IMR-90 (cell line): ENCODE measurements at regions not wholly inside any gene's neighbourhood (a gene's known extent, or its start where the extent isn't known, plus 50 kb on each side); places are given as distances from the start of the nearest gene placed in this dataset.

Experiments used
- ATAC-seq: fragments of 200-7000 bp; cut with Tn5 transposase; 2 replicates; pipeline ENCODE4 v1.9.1; 2020; ENCODE audit warnings: low read depth, mild to moderate bottlenecking, moderate library complexity
- BruUV-seq: library from RNA; stranded (reverse); fragments of 400-500 nt; replicated peaks from 2 replicates; lab custom pipeline; 2021; lab: Mats Ljungman, UMichigan
- CTCF ChIA-PET: fragments of 300-600 bp; formaldehyde crosslinking; extraction: SDS; loops from one replicate; lab custom pipeline; 2021; ENCODE audit warnings: antibody characterized with exemption; lab: Yijun Ruan, JAX
- POLR2A ChIA-PET: fragments of 300-600 bp; sonication (Branson Sonifier 250); formaldehyde crosslinking; loops from one replicate; lab custom pipeline; 2022; ENCODE audit warnings: antibody characterized with exemption; ENCODE audit not compliant: unreplicated experiment; lab: Charles Lee
- DNase-seq: peaks from one replicate; pipeline ENCODE4 v3.0.0; 2013
- H2AFZ ChIP-seq: replicated peaks from 2 replicates; pipeline ENCODE3; 2013; ENCODE audit warnings: low read length, mild to moderate bottlenecking; ENCODE audit not compliant: poor library complexity
- H2AK5ac ChIP-seq: 2 replicates; pipeline ENCODE4 v1.6.1; 2013; ENCODE audit warnings: low read depth, low read length, inconsistent platforms
- H2AK9ac ChIP-seq: replicated peaks from 2 replicates; pipeline ENCODE3; 2013; ENCODE audit warnings: mild to moderate bottlenecking, low read depth, low read length, moderate library complexity; ENCODE audit not compliant: poor library complexity
- H2BK120ac ChIP-seq: 2 replicates; pipeline ENCODE4 v1.6.1; 2013; ENCODE audit warnings: low read depth, low read length, inconsistent platforms
- H2BK15ac ChIP-seq: 3 replicates; pipeline ENCODE4 v1.6.1; 2013; ENCODE audit warnings: low read depth, low read length, inconsistent platforms
- H2BK20ac ChIP-seq: 2 replicates; pipeline ENCODE4 v1.6.1; 2013; ENCODE audit warnings: low read depth, mild to moderate bottlenecking, inconsistent platforms, low read length, moderate library complexity
- H2BK5ac ChIP-seq: 2 replicates; pipeline ENCODE4 v1.6.1; 2013; ENCODE audit warnings: mild to moderate bottlenecking, low read depth, low read length, inconsistent platforms; ENCODE audit not compliant: poor library complexity, severe bottlenecking
- H3K14ac ChIP-seq: replicated peaks from 2 replicates; pipeline ENCODE4 v1.6.1; 2013; ENCODE audit warnings: low read depth, low read length, inconsistent platforms
- H3K18ac ChIP-seq: 2 replicates; pipeline ENCODE4 v1.6.1; 2013; ENCODE audit warnings: low read depth, low read length, control low read depth
- H3K23ac ChIP-seq: 2 replicates; pipeline ENCODE4 v1.6.1; 2013; ENCODE audit warnings: low read depth, low read length, inconsistent platforms
- H3K27ac ChIP-seq: 2 replicates; pipeline ENCODE4 v1.5.1; 2013; ENCODE audit warnings: mild to moderate bottlenecking, control low read depth, low read length; ENCODE audit not compliant: insufficient read depth
- H3K27me3 ChIP-seq: 2 replicates; pipeline ENCODE4 v1.6.1; 2013; ENCODE audit warnings: low read length; ENCODE audit not compliant: control insufficient read depth, insufficient read depth
- H3K36me3 ChIP-seq: 2 replicates; pipeline ENCODE4 v1.6.1; 2013; ENCODE audit warnings: low read length, mixed read lengths; ENCODE audit not compliant: control insufficient read depth, insufficient read depth
- H3K4ac ChIP-seq: 2 replicates; pipeline ENCODE4 v1.6.1; 2013; ENCODE audit warnings: low read depth, low read length, inconsistent platforms
- H3K4me1 ChIP-seq: 2 replicates; pipeline ENCODE4 v1.6.1; 2013; ENCODE audit warnings: low read length, mixed read lengths; ENCODE audit not compliant: control insufficient read depth, insufficient read depth
- H3K4me2 ChIP-seq: 2 replicates; pipeline ENCODE4 v1.6.1; 2013; ENCODE audit warnings: low read depth, mild to moderate bottlenecking, control low read depth, low read length, moderate library complexity
- H3K4me3 ChIP-seq: 2 replicates; pipeline ENCODE4 v1.5.1; 2013; ENCODE audit warnings: low read depth, mild to moderate bottlenecking, control low read depth, low read length, moderate library complexity; ENCODE audit not compliant: insufficient read depth
- H3K56ac ChIP-seq: 2 replicates; pipeline ENCODE4 v1.6.1; 2013; ENCODE audit warnings: low read length, inconsistent platforms; ENCODE audit not compliant: insufficient read depth; ENCODE audit errors: extremely low read depth
- H3K79me1 ChIP-seq, 2 experiments: 2 replicates each; pipeline ENCODE4 v1.6.1; 2013; ENCODE audit warnings: low read length in 2 of 2, inconsistent platforms in 1 of 2, low read depth in 1 of 2
- H3K9ac ChIP-seq: 2 replicates; pipeline ENCODE4 v1.6.1; 2013; ENCODE audit warnings: low read depth, low read length, control low read depth
- H3K9me1 ChIP-seq: 2 replicates; pipeline ENCODE4 v1.6.1; 2013; ENCODE audit warnings: low read length, inconsistent platforms; ENCODE audit not compliant: insufficient read depth
- H3K9me3 ChIP-seq: 2 replicates; pipeline ENCODE4 v1.6.1; 2013; ENCODE audit warnings: low read length; ENCODE audit not compliant: control insufficient read depth, insufficient read depth
- H4K20me1 ChIP-seq: 2 replicates; pipeline ENCODE4 v1.6.1; 2013; ENCODE audit warnings: low read length, inconsistent platforms; ENCODE audit not compliant: insufficient read depth
- H4K5ac ChIP-seq: 2 replicates; pipeline ENCODE4 v1.6.1; 2013; ENCODE audit warnings: mild to moderate bottlenecking, low read depth, low read length, control low read depth
- H4K8ac ChIP-seq, 2 experiments: 2 replicates each; pipeline ENCODE4 v1.6.1; 2013; ENCODE audit warnings: low read depth in 2 of 2, low read length in 2 of 2, control low read depth in 1 of 2, inconsistent platforms in 1 of 2
- H4K91ac ChIP-seq: 2 replicates; pipeline ENCODE4 v1.6.1; 2013; ENCODE audit warnings: low read depth, low read length, inconsistent platforms; ENCODE audit not compliant: insufficient read depth
- CEBPB ChIP-seq: IDR thresholded peaks from 2 replicates; pipeline ENCODE4 v1.6.1; 2012; ENCODE audit warnings: low read depth, low read length, improper control_type of control experiment
- CHD1 ChIP-seq: IDR thresholded peaks from 2 replicates; pipeline ENCODE4 v1.6.1; 2012; ENCODE audit warnings: low read depth, low read length, improper control_type of control experiment
- FOS ChIP-seq: fragments of 150-350 bp; IDR thresholded peaks from 2 replicates; pipeline ENCODE4 v1.6.1; 2016; ENCODE audit warnings: low read depth, low read length
- MAFK ChIP-seq: IDR thresholded peaks from 2 replicates; pipeline ENCODE4 v1.6.1; 2012; ENCODE audit warnings: low read depth, low read length, improper control_type of control experiment
- MAZ ChIP-seq: IDR thresholded peaks from 2 replicates; pipeline ENCODE4 v1.6.1; 2012; ENCODE audit warnings: low read depth, mild to moderate bottlenecking, low read length, improper control_type of control experiment, moderate library complexity, borderline replicate concordance
- MXI1 ChIP-seq: IDR thresholded peaks from 2 replicates; pipeline ENCODE4 v1.6.1; 2012; ENCODE audit warnings: low read depth, mild to moderate bottlenecking, low read length, moderate library complexity, borderline replicate concordance
- POLR2A ChIP-seq: IDR thresholded peaks from 2 replicates; pipeline ENCODE4 v1.6.1; 2012; ENCODE audit warnings: mild to moderate bottlenecking, low read depth, low read length
- RCOR1 ChIP-seq: IDR thresholded peaks from 2 replicates; pipeline ENCODE4 v1.6.1; 2012; ENCODE audit warnings: mild to moderate bottlenecking, low read length, improper control_type of control experiment; ENCODE audit not compliant: insufficient replicate concordance
- SMC3 ChIP-seq: fragments of 150-350 bp; IDR thresholded peaks from 2 replicates; pipeline ENCODE4 v1.6.1; 2016; ENCODE audit warnings: low read depth, mild to moderate bottlenecking, antibody characterized with exemption, low read length, moderate library complexity
- USF2 ChIP-seq: fragments of 150-350 bp; IDR thresholded peaks from 2 replicates; pipeline ENCODE4 v1.6.1; 2017; ENCODE audit warnings: mild to moderate bottlenecking, antibody characterized with exemption, low read length, low read depth
- WGBS, 2 experiments: methylation state at CpG; one replicate each; pipeline versions ENCODE4 v1.1.5 to v1.1.7; 2013; ENCODE audit warnings: missing lambda C conversion rate in 2 of 2; ENCODE audit not compliant: insufficient read length in 1 of 2; ENCODE audit errors: extremely low coverage in 2 of 2; 5-methylcytosine and 5-hydroxymethylcytosine counted together
- dilution Hi-C: fragments of 300-500 bp; cut with HindIII; formaldehyde crosslinking; loops from one replicate; pipeline ENCODE4 v1.14.3; 2018; ENCODE audit warnings: low sequenced_read_pairs; ENCODE audit not compliant: unreplicated experiment
- in situ Hi-C: fragments of 300-500 bp; cut with MboI; formaldehyde crosslinking; loops from 3 replicates; pipeline ENCODE4 v1.14.3; 2019; ENCODE audit warnings: low sequenced_read_pairs, inconsistent platforms, mixed read lengths
- intact Hi-C: fragments of 100-400 bp; cut with micrococcal nuclease; formaldehyde crosslinking; loops from 2 replicates; pipeline ENCODE4 v1.10.0; 2022
- TF ChIP-seq, protein P1 (sequence below): fragments of 150-350 bp; IDR thresholded peaks from 2 replicates; pipeline ENCODE4 v1.6.1; 2016; ENCODE audit warnings: low read depth, mild to moderate bottlenecking, low read length, moderate library complexity, borderline replicate concordance

GRCh38 chr2:122999258-122999657 lies 1025.8 kb upstream of the CNTNAP5 start:
- intact Hi-C loops (no loop called here), dilution Hi-C loops (no loop called here), in situ Hi-C loops (no loop called here)
- no peaks in the 10 kb centered on the region for H3K79me1 ChIP-seq
- no peak overlapping the region for H2BK120ac ChIP-seq
- no peak overlapping the region for H3K4ac ChIP-seq
- no peak overlapping the region for H3K23ac ChIP-seq
- no peak overlapping the region for H3K14ac ChIP-seq
- H3K9me3 ChIP-seq = peaks cover 7% of the 10 kb centered on the region
- H3K4me3 ChIP-seq = no peak overlapping the region
- H3K4me1 ChIP-seq = no peaks in the 10 kb centered on the region
- H2AK5ac ChIP-seq = no peak overlapping the region
- no peak overlapping the region for H3K18ac ChIP-seq
- no peak overlapping the region for H3K27ac ChIP-seq
- H2BK5ac ChIP-seq = no peak overlapping the region
- H2AFZ ChIP-seq = no peak overlapping the region
- H2BK20ac ChIP-seq = no peak overlapping the region
- no peaks in the 10 kb centered on the region for H3K27me3 ChIP-seq
- H3K56ac ChIP-seq = no peak overlapping the region
- ChIA-PET POLR2A (no interaction called here), CTCF (interaction anchor here (0.7 kb wide), 1 partner anchor 398 kb away, joined by 3 read pairs; no protein-coding TSS in a partner anchor)
- H3K4me2 ChIP-seq = no peak overlapping the region
- no peaks in the 10 kb centered on the region for H3K9me1 ChIP-seq
- ATAC-seq = no peak
- H4K91ac ChIP-seq = no peak overlapping the region
- no peak for TF ChIP-seq MAZ
- no peak for TF ChIP-seq POLR2A
- TF ChIP-seq FOS = no peak
- no peak for TF ChIP-seq USF2
- no peak for TF ChIP-seq RCOR1
- no peak for TF ChIP-seq MAFK
- TF ChIP-seq SMC3 = no peak
- TF ChIP-seq, protein P1, sequence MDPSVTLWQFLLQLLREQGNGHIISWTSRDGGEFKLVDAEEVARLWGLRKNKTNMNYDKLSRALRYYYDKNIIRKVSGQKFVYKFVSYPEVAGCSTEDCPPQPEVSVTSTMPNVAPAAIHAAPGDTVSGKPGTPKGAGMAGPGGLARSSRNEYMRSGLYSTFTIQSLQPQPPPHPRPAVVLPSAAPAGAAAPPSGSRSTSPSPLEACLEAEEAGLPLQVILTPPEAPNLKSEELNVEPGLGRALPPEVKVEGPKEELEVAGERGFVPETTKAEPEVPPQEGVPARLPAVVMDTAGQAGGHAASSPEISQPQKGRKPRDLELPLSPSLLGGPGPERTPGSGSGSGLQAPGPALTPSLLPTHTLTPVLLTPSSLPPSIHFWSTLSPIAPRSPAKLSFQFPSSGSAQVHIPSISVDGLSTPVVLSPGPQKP = no peak
- no peak for TF ChIP-seq MXI1
- TF ChIP-seq CHD1 = no peak
- TF ChIP-seq CEBPB = no peak
- H3K9ac ChIP-seq = no peak overlapping the region
- no peak for DNase-seq
- H4K5ac ChIP-seq = no peak overlapping the region
- WGBS, 2 experiments = 70% methylated on average over 2 of the region's 3 CpGs; no CpG with 5 or more reads in 1 of the 2 experiments
- H3K36me3 ChIP-seq = no peaks in the 10 kb centered on the region
- no peak overlapping the region for H2AK9ac ChIP-seq
- H4K8ac ChIP-seq = no peak overlapping the region
- no peaks in the 10 kb centered on the region for H4K20me1 ChIP-seq
- no peak overlapping the region for H2BK15ac ChIP-seq
- no TSS peak for BruUV-seq
